AG09309 (cell line): ENCODE measurements at regions not wholly inside any gene's neighbourhood (a gene's known extent, or its start where the extent isn't known, plus 50 kb on each side); places are given as distances from the start of the nearest gene placed in this dataset.

Source experiments
- DNase-seq: peaks from one replicate; pipeline ENCODE4 v3.0.0-alpha.2; 2010; ENCODE audit warnings: low read depth
- H3K4me3 ChIP-seq: 2 replicates; pipeline ENCODE4 v1.5.1; 2011; ENCODE audit warnings: mild to moderate bottlenecking, low read depth, low read length, moderate library complexity; ENCODE audit not compliant: control insufficient read depth
- CTCF ChIP-seq: IDR thresholded peaks from 2 replicates; pipeline ENCODE4 v1.5.1; 2011; ENCODE audit warnings: mild to moderate bottlenecking, low read depth, low read length, inconsistent platforms; ENCODE audit not compliant: insufficient read depth, control insufficient read depth; ENCODE audit errors: missing control alignments

GRCh38 chr7:47007471-47007870 lies 574.4 kb downstream of the TNS3 start:
- TF ChIP-seq CTCF = no peak
- no peak for DNase-seq
- H3K4me3 ChIP-seq = no peak overlapping the region

GRCh38 chr7:47000561-47000960 lies 581.4 kb downstream of the TNS3 start:
- TF ChIP-seq CTCF = no peak
- no peak overlapping the region for H3K4me3 ChIP-seq
- no peak for DNase-seq

GRCh38 chr7:46999866-47000265 lies 582.0 kb downstream of the TNS3 start:
- no peak for DNase-seq
- H3K4me3 ChIP-seq = no peak overlapping the region
- no peak for TF ChIP-seq CTCF

- DNase-seq = no peak
- TF ChIP-seq CTCF = no peak
- no peak overlapping the region for H3K4me3 ChIP-seq
These were observed 584.9 kb downstream of the TNS3 start for GRCh38 chr7:46996972-46997371.

GRCh38 chr7:46993396-46993795 lies 588.5 kb downstream of the TNS3 start:
- no peak for DNase-seq
- no peak overlapping the region for H3K4me3 ChIP-seq
- TF ChIP-seq CTCF = no peak

GRCh38 chr7:46990761-46991160 lies 591.1 kb downstream of the TNS3 start:
- no peak for TF ChIP-seq CTCF
- H3K4me3 ChIP-seq = no peak overlapping the region
- no peak for DNase-seq

- DNase-seq = no peak
- H3K4me3 ChIP-seq = no peak overlapping the region
- TF ChIP-seq CTCF = no peak
These were observed 592.7 kb downstream of the TNS3 start for GRCh38 chr7:46989247-46989646.
